Fibroblast of pulmonary artery (primary cell): ENCODE measurements at regions not wholly inside any gene's neighbourhood (a gene's known extent, or its start where the extent isn't known, plus 50 kb on each side); places are given as distances from the start of the nearest gene placed in this dataset.
A peak's percentile ranks its signal among the peaks of the same experiment; 100 is the strongest.

Experiments used
- DNase-seq: peaks from one replicate; pipeline ENCODE4 v3.0.0-alpha.2; 2010; ENCODE audit warnings: low read depth
- H3K4me3 ChIP-seq: replicated peaks from 2 replicates; pipeline ENCODE4 v1.5.1; 2011; ENCODE audit warnings: low read depth, mild to moderate bottlenecking, control low read depth, low read length, moderate library complexity
- TF ChIP-seq, protein P1 (sequence below): IDR thresholded peaks from 2 replicates; pipeline ENCODE4 v1.5.1; 2011; ENCODE audit warnings: mild to moderate bottlenecking, control low read depth, low read length, inconsistent platforms; ENCODE audit errors: missing control alignments

DNA sequence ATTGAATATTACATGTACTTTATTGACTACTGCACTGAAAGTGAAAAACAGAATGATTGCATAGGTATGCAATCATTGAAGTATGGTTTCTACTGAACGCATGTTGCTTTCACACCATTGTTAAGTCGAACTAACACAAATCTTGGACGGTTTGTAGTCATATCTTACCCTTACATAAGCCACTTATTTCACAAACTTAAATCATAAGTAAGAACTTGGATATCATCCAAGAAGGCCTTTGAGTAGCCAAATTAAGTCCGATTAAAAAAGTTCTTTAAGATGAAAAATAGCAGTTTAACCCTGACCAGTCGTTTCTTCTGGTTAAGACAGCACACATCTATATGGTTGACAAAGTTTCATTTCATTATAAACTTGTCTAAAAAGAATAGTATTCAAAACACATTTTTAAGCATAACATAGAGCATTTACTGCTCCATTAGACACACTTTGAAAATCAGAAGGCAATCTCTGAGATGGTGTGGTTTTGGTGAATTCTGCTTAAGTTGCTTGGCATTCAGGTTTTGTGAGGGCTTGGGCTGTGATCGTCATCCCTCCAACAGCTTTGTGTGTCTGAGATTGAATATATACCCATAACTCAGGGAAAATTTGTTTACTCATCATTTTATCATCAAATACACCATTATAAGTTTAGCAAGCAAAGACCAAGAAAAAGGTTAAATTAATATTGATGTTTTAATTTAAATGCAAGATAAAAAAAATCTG is 92.2 kb downstream of the NFKBIZ start:
- peak; percentile 89 for DNase-seq
- TF ChIP-seq, protein P1, sequence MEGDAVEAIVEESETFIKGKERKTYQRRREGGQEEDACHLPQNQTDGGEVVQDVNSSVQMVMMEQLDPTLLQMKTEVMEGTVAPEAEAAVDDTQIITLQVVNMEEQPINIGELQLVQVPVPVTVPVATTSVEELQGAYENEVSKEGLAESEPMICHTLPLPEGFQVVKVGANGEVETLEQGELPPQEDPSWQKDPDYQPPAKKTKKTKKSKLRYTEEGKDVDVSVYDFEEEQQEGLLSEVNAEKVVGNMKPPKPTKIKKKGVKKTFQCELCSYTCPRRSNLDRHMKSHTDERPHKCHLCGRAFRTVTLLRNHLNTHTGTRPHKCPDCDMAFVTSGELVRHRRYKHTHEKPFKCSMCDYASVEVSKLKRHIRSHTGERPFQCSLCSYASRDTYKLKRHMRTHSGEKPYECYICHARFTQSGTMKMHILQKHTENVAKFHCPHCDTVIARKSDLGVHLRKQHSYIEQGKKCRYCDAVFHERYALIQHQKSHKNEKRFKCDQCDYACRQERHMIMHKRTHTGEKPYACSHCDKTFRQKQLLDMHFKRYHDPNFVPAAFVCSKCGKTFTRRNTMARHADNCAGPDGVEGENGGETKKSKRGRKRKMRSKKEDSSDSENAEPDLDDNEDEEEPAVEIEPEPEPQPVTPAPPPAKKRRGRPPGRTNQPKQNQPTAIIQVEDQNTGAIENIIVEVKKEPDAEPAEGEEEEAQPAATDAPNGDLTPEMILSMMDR = no peak

DNA sequence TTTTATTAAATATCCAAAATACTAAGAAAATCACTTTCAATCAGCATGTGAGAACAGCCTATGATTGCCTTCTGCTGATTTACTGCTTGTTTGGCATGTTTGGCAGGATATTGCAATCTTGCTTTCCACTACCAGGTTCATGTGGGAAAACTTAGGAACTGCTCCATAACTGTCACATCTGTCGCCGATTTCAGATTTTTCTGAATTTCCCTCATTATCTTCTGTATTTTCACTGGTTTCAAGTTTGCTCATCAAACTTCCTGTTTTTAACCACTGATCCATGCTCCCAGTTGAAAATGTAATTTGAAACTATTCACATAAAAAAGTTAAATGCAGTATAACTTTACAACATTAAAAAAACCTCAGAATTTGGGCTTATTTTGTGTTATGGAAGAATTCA is 93.0 kb downstream of the NFKBIZ start:
- no peak overlapping the region for H3K4me3 ChIP-seq
- TF ChIP-seq, protein P1 = no peak
- DNase-seq = no peak

More for the DNA sequence above, 92.2 kb downstream of the NFKBIZ start:
- H3K4me3 ChIP-seq = no peak overlapping the region

- DNase-seq = no peak
- H3K4me3 ChIP-seq = no peak overlapping the region
- TF ChIP-seq, protein P1 = no peak
Measured at GRCh38 chr3:101943029-101943428, 93.7 kb downstream of the NFKBIZ start.

DNA sequence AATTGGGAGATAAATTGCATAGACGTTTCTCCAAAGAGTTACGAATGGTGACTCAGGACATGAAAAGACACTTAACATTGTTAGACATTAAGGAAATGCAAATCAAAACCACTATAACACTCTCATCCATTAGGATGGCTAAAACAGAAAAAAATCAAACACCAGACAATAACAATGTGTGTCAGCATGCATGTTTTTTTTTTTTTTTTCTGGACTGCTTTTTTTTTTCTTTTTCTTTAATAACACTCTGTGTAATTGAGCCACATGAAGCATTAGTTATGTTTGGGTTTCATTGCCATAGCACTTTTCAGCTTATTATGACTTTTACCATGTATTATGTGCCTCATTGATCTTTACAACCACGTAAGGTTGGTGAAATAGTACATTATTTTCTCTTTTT is 95.0 kb downstream of the NFKBIZ start:
- H3K4me3 ChIP-seq = no peak overlapping the region
- DNase-seq = no peak
- TF ChIP-seq, protein P1 = no peak

DNA sequence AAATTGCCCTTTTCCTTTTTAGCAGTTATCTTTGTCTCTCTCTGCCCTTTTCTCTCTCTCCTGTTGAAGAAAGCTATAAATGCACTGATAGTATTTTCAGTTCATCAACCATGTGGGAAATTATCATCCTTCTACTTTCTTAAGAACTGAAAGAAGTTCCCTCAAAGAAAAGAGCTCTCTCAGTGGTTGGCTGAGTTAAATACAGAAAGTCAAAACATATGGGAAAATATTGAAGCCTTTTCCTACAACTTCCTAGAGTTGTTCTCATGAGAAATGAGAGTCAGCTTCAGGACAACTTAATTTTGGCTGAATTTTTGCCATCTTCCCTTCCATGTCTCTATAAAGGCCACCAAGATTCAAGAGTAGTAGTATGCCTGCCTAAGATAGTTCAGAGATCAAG is 96.7 kb downstream of the NFKBIZ start:
- no peak for DNase-seq
- H3K4me3 ChIP-seq = no peak overlapping the region
- TF ChIP-seq, protein P1 = no peak

- H3K4me3 ChIP-seq = no peak overlapping the region
- DNase-seq = peak; percentile 73
- TF ChIP-seq, protein P1 = no peak
Measured at GRCh38 chr3:101946906-101947305, 97.6 kb downstream of the NFKBIZ start.

DNA sequence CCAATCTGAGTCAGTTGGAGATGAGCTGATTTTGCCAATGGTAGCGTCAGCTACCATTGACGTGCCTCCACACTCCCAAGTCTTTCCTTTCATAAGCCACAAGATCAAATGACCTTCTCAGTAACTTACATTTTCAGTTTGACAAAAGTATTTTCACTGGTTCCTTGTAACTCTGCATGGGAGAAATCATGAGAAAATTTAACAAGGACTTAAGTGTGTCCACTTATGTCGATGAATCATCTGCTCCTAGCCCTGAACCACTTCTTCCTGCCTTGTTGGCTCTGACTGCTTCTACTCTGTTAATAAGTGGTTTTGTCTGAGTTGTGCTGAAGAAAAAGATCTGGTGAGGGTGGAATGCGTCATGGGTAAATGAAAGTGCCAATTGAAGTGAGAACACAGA is 101.2 kb downstream of the NFKBIZ start:
- H3K4me3 ChIP-seq = no peak overlapping the region
- peak; percentile 68 for DNase-seq
- TF ChIP-seq, protein P1 = no peak
